HepG2 (cell line): ENCODE measurements at regions not wholly inside any gene's neighbourhood (a gene's known extent, or its start where the extent isn't known, plus 50 kb on each side); places are given as distances from the start of the nearest gene placed in this dataset.

ENCODE experiments used
- ATAC-seq: fragments of 200-7000 bp; cut with Tn5 transposase; 3 replicates; pipeline ENCODE4 v1.9.1; 2020; ENCODE audit warnings: mild to moderate bottlenecking, moderate library complexity
- BruUV-seq: library from RNA; stranded (reverse); fragments of 400-500 nt; replicated peaks from 2 replicates; lab custom pipeline; 2021; lab: Mats Ljungman, UMichigan
- CTCF ChIA-PET: fragments of 300-600 bp; formaldehyde crosslinking; extraction: SDS; loops from one replicate; lab custom pipeline; 2021; ENCODE audit warnings: low total read pairs, inconsistent platforms, low intra/inter-chr PET ratio; lab: Yijun Ruan, JAX
- POLR2A ChIA-PET: fragments of 350-600 bp; sonication (Branson Sonifier 250); formaldehyde crosslinking; loops from one replicate; lab custom pipeline; 2020; ENCODE audit warnings: antibody characterized with exemption, inconsistent platforms; lab: Yijun Ruan, JAX
- DNase-seq: peaks from one replicate; pipeline ENCODE4 v3.0.0-alpha.2; 2015; ENCODE audit warnings: low spot score
- FAIRE-seq: peaks from 3 replicates; lab custom pipeline; 2011; peaks lifted over from hg19 to GRCh38; lab: Jason Lieb, UNC
- H2AFZ ChIP-seq: one replicate; pipeline ENCODE4 v1.6.1; 2011; ENCODE audit warnings: low read length, inconsistent platforms
- H3K27ac ChIP-seq: fragments of 300-600 bp; 3 replicates; pipeline ENCODE4 v1.8.0; 2011; ENCODE audit warnings: mixed run types, mild to moderate bottlenecking, mixed read lengths, low read length, inconsistent platforms; ENCODE audit not compliant: insufficient read depth; ENCODE audit errors: extremely low read length
- H3K27me3 ChIP-seq, 2 experiments: fragments of 200-600 bp in 1 of 2; 2 replicates in 1 of 2; 3 replicates in 1 of 2; pipeline versions ENCODE4 v1.6.0 to v1.8.0; 2011; ENCODE audit warnings: low read length in 2 of 2, mild to moderate bottlenecking in 2 of 2, moderate library complexity in 2 of 2, inconsistent platforms in 1 of 2; ENCODE audit not compliant: insufficient read depth in 2 of 2, control insufficient read depth in 1 of 2
- H3K36me3 ChIP-seq, 2 experiments: fragments of 200-600 bp in 1 of 2; replicated peaks in 1 of 2; 2 replicates in 1 of 2; 3 replicates in 1 of 2; pipeline versions ENCODE4 v1.5.1 to v1.8.0; 2011; ENCODE audit warnings: low read length in 2 of 2, inconsistent platforms in 1 of 2; ENCODE audit not compliant: insufficient read depth in 2 of 2, control insufficient read depth in 1 of 2
- H3K4me1 ChIP-seq: 2 replicates; pipeline ENCODE4 v1.5.1; 2012; ENCODE audit warnings: low read length, inconsistent platforms; ENCODE audit not compliant: insufficient read depth
- H3K4me2 ChIP-seq: 2 replicates; pipeline ENCODE4 v1.6.0; 2011; ENCODE audit warnings: low read depth, low read length, inconsistent platforms
- H3K4me3 ChIP-seq, 3 experiments: fragments of 200-600 bp in 1 of 3; sonication (generic), shearing (Covaris generic) in 1 of 3; replicated peaks in 1 of 3; 2 replicates each; pipeline ENCODE4 v1.5.1; 2011 to 2016; ENCODE audit warnings: low read length in 3 of 3, inconsistent platforms in 2 of 3, low read depth in 2 of 3, mild to moderate bottlenecking in 2 of 3, control low read depth in 1 of 3, mixed read lengths in 1 of 3; ENCODE audit not compliant: insufficient read depth in 1 of 3
- H3K79me2 ChIP-seq: one replicate; pipeline ENCODE4 v1.6.1; 2011; ENCODE audit warnings: low read length, inconsistent platforms; ENCODE audit not compliant: insufficient read depth
- H3K9ac ChIP-seq: 2 replicates; pipeline ENCODE4 v1.6.0; 2011; ENCODE audit warnings: mild to moderate bottlenecking, low read depth, low read length, inconsistent platforms; ENCODE audit not compliant: insufficient read depth
- H3K9me3 ChIP-seq: 2 replicates; pipeline ENCODE4 v1.5.1; 2012; ENCODE audit warnings: mild to moderate bottlenecking, low read length
- H4K20me1 ChIP-seq: 2 replicates; pipeline ENCODE4 v1.6.0; 2011; ENCODE audit warnings: inconsistent platforms, mild to moderate bottlenecking, low read length, moderate library complexity; ENCODE audit not compliant: insufficient read depth
- CEBPB ChIP-seq: IDR thresholded peaks from 2 replicates; pipeline ENCODE4 v1.6.1; 2011; ENCODE audit warnings: low read depth, low read length, improper control_type of control experiment, borderline replicate concordance
- CTCF ChIP-seq: sonication (generic); formaldehyde crosslinking; IDR thresholded peaks from 2 replicates; pipeline ENCODE4 v1.5.0; 2020; ENCODE audit warnings: mild to moderate bottlenecking, missing genetic modification reagents, moderate library complexity
- HNF1B ChIP-seq: sonication (generic); formaldehyde crosslinking; IDR thresholded peaks from 2 replicates; pipeline ENCODE4 v1.5.1; 2020; ENCODE audit warnings: mild to moderate bottlenecking, moderate library complexity, missing genetic modification reagents
- MYPOP ChIP-seq: sonication (generic); formaldehyde crosslinking; IDR thresholded peaks from 2 replicates; pipeline ENCODE4 v1.8.1; 2023; ENCODE audit warnings: mild to moderate bottlenecking, moderate library complexity, missing genetic modification reagents
- SP4 ChIP-seq: sonication (generic); formaldehyde crosslinking; IDR thresholded peaks from 2 replicates; pipeline ENCODE4 v1.8.1; 2023; ENCODE audit warnings: mild to moderate bottlenecking, missing genetic modification reagents
- STAG1 ChIP-seq: sonication (generic); formaldehyde crosslinking; IDR thresholded peaks from 2 replicates; pipeline ENCODE4 v1.4.0; 2020; ENCODE audit warnings: missing genetic modification reagents
- TCF12 ChIP-seq, 2 experiments: fragments of 450-650 bp in 1 of 2; sonication (generic) in 1 of 2; formaldehyde crosslinking in 1 of 2; IDR thresholded peaks; 2 replicates each; pipeline versions ENCODE4 v1.6.1 to v1.8.0; 2017 to 2022; ENCODE audit warnings: antibody characterized with exemption in 1 of 2, mild to moderate bottlenecking in 1 of 2, missing genetic modification reagents in 1 of 2, moderate library complexity in 1 of 2
- ZNF205 ChIP-seq: IDR thresholded peaks from 2 replicates; pipeline ENCODE4 v1.6.1; 2018; ENCODE audit warnings: missing biosample characterization, missing genetic modification reagents
- ZNF263 ChIP-seq: sonication (generic); formaldehyde crosslinking; IDR thresholded peaks from 2 replicates; pipeline ENCODE4 v1.4.0; 2020; ENCODE audit warnings: missing genetic modification reagents
- ZNF354B ChIP-seq: sonication (generic); formaldehyde crosslinking; IDR thresholded peaks from 2 replicates; pipeline ENCODE4 v1.8.0; 2022; ENCODE audit warnings: mild to moderate bottlenecking, missing genetic modification reagents
- ZNF552 ChIP-seq: sonication (generic); formaldehyde crosslinking; IDR thresholded peaks from 2 replicates; pipeline ENCODE4 v1.9.0; 2022; ENCODE audit warnings: missing genetic modification reagents, mild to moderate bottlenecking, borderline replicate concordance
- ZNF740 ChIP-seq: sonication (generic); formaldehyde crosslinking; IDR thresholded peaks from 2 replicates; pipeline ENCODE4 v1.4.0; 2020; ENCODE audit warnings: missing genetic modification reagents
- WGBS: methylation state at CpG from one replicate; pipeline ENCODE4 v1.1.6; 2017; ENCODE audit warnings: low lambda C conversion rate; 5-methylcytosine and 5-hydroxymethylcytosine counted together
- in situ Hi-C: cut with HindIII; loops from 2 replicates; pipeline ENCODE4 v1.10.0; 2017; ENCODE audit warnings: low pct_unique_long_range_greater_than_20kb; ENCODE audit not compliant: extremely low pct_ligation_motif_present
- intact Hi-C: fragments of 100-400 bp; cut with micrococcal nuclease; formaldehyde crosslinking; loops from one replicate; pipeline ENCODE4 v1.10.0; 2022; ENCODE audit not compliant: unreplicated experiment

- no peak overlapping the region for H2AFZ ChIP-seq
- ATAC-seq, result no peak
- TF ChIP-seq TCF12 (IDR thresholded peaks at IDR 0.05), result no peak
- no peak for TF ChIP-seq TCF12 (CRISPR knock-in tag; IDR thresholded peaks at IDR 0.05)
- TF ChIP-seq ZNF354B (CRISPR knock-in tag), result no peak
- no peak for TF ChIP-seq SP4 (CRISPR knock-in tag)
- no peak for TF ChIP-seq ZNF552 (CRISPR knock-in tag)
- peak; percentile 76; the same call in 1 of the 2 replicates for TF ChIP-seq CEBPB
- no peak overlapping the region for H3K27ac ChIP-seq
- H3K9me3 ChIP-seq, result no peaks in the 10 kb centered on the region
- H4K20me1 ChIP-seq, result no peaks in the 10 kb centered on the region
- H3K79me2 ChIP-seq, result no peaks in the 10 kb centered on the region
- H3K4me1 ChIP-seq, result no peaks in the 10 kb centered on the region
- ChIA-PET CTCF (no interaction called here), POLR2A (no interaction called here)
- H3K27me3 ChIP-seq, result peaks cover 0 to 5% of the 10 kb centered on the region in 2 experiments; a peak in 2 of 5 replicates
- BruUV-seq, result no TSS peak
- FAIRE-seq, result no peak
- DNase-seq, result no peak
- in situ Hi-C loops (no loop called here), intact Hi-C loops (no loop called here)
- H3K4me3 ChIP-seq, result no peak overlapping the region
- H3K4me2 ChIP-seq, result no peak overlapping the region
- no peaks in the 10 kb centered on the region for H3K36me3 ChIP-seq
- 1% methylated on average over 5 of the region's 5 CpGs for WGBS
- H3K9ac ChIP-seq, result no peak overlapping the region
These were observed 131.8 kb upstream of the GHITM start for GRCh38 chr10:84007482-84007881.

- intact Hi-C loops (no loop called here), in situ Hi-C loops (no loop called here)
- ChIA-PET POLR2A (no interaction called here), CTCF (no interaction called here)
- no peak overlapping the region for H3K4me3 ChIP-seq
- 29% methylated on average over 3 of the region's 3 CpGs for WGBS
- no peaks in the 10 kb centered on the region for H3K9me3 ChIP-seq
- H3K4me1 ChIP-seq, result no peaks in the 10 kb centered on the region
- H4K20me1 ChIP-seq, result no peaks in the 10 kb centered on the region
- DNase-seq (no peak), ATAC-seq (peak; percentile 73), FAIRE-seq (no peak)
- no peaks in the 10 kb centered on the region for H3K79me2 ChIP-seq
- BruUV-seq, result no TSS peak
- TF ChIP-seq ZNF263 (CRISPR knock-in tag) (no peak), STAG1 (CRISPR knock-in tag) (peak; percentile 16; the same call in 1 of the 2 replicates), CTCF (CRISPR knock-in tag) (peak; percentile 65), ZNF740 (CRISPR knock-in tag) (no peak), ZNF205 (peak; percentile 85; the same call in 1 of the 2 replicates), MYPOP (CRISPR knock-in tag) (no peak), HNF1B (CRISPR knock-in tag) (no peak)
- no peak overlapping the region for H2AFZ ChIP-seq
- no peak overlapping the region for H3K9ac ChIP-seq
- no peak overlapping the region for H3K27ac ChIP-seq
- no peak overlapping the region for H3K4me2 ChIP-seq
- H3K36me3 ChIP-seq, result no peaks in the 10 kb centered on the region
- peaks cover 0 to 5% of the 10 kb centered on the region in 2 experiments; a peak in 2 of 5 replicates for H3K27me3 ChIP-seq
These were observed 130.4 kb upstream of the GHITM start for GRCh38 chr10:84008878-84009277.
